ENCODE measurements at regions not wholly inside any gene's neighbourhood (a gene's known extent, or its start where the extent isn't known, plus 50 kb on each side); places are given as distances from the start of the nearest gene placed in this dataset.

DNA sequence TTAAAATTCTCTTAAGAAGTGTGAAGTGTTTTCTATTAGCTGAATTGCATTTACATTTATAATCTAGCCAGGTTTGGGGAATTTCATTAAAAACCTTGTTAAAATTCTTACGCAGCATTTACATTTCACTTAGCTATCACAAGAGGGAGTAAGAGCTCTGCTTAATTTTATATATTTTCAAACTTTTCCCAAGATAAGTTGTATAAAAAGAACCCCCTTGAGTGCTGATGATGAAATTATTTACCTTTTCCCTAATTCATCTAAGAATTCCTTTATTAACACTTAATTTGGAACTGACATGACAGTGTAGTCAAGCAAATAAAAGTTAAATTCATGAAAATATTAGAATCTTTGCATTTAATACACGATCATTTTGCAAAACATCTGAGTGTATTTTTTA, 54.2 kb upstream of the ZSWIM2 start:
- Histone ChIP-seq H3K36me3 (replicated peaks in 1 of 2) (no peaks in the 10 kb centered on the region), H3K27ac (no peak overlapping the region), H3K4me1 (replicated peaks in 1 of 2) (no peaks in the 10 kb centered on the region), H3K4me3 (no peak overlapping the region), H3K27me3 (no peaks in the 10 kb centered on the region), H3K9me3 (replicated peaks in 1 of 3) (no peaks in the 10 kb centered on the region)
- TF ChIP-seq POLR2A (IDR thresholded peaks at IDR 0.05) (no peak), CTCF (IDR thresholded peaks at IDR 0.05) (peak; percentile 7 to 45 (median 26))
- WGBS, 4 donors: 59 to 65% (median 61%) methylated on average over 2 of the region's 2 CpGs
- intact Hi-C loops (cut with DNase I): no loop called here
- no peak for DNase-seq

Small RNA genes in the stretch of these regions (small RNA-seq; reads per million reads assigned to genes)
- gene RN7SKP42: 0 reads per million in 2 donors
- gene RNU6-989P: 0 reads per million in 2 donors
